ENCODE measurements at regions not wholly inside any gene's neighbourhood (a gene's known extent, or its start where the extent isn't known, plus 50 kb on each side); places are given as distances from the start of the nearest gene placed in this dataset.

GRCh38 chr17:62884781-62885180 lies 76.7 kb upstream of the MARCHF10 start:
- H4K20me1 ChIP-seq (ENCODE audit: insufficient read depth, low read length) = no peaks in the 10 kb centered on the region
- no peaks in the 10 kb centered on the region for H3K4me1 ChIP-seq (ENCODE audit: insufficient read depth, low read length, poor library complexity, severe bottlenecking)
- intact Hi-C loops (cut with micrococcal nuclease; ENCODE audit: unreplicated experiment) = no loop called here
- DNase-seq (ENCODE audit: low spot score) = no peak
- POLR2A ChIA-PET = no interaction called here
- H3K9me2 ChIP-seq (ENCODE audit: insufficient read depth, low read length) = no peaks in the 10 kb centered on the region
- no peak overlapping the region for H2AFZ ChIP-seq (ENCODE audit: low read length)
- no peak overlapping the region for H3K4me3 ChIP-seq (ENCODE audit: low read depth, low read length, poor library complexity, severe bottlenecking)
- H3K27ac ChIP-seq (ENCODE audit: low read depth, low read length, poor library complexity, severe bottlenecking) = no peak overlapping the region
- no peaks in the 10 kb centered on the region for H3K79me2 ChIP-seq (ENCODE audit: insufficient read depth, low read depth, low read length)
- no peak for TF ChIP-seq EZH2phosphoT487 (IDR thresholded peaks at IDR 0.05; ENCODE audit: borderline replicate concordance, low read depth, low read length)
- no peak for TF ChIP-seq CTCF (conservative IDR thresholded peaks at IDR 0.05; ENCODE audit: low read length)
- CTCF ChIA-PET (ENCODE audit: unreplicated experiment) = no interaction called here
- H3K36me3 ChIP-seq (ENCODE audit: insufficient read depth, low read length) = no peaks in the 10 kb centered on the region
- BruUV-seq (replicated peaks) = no TSS peak
- no peaks in the 10 kb centered on the region for H3K9me3 ChIP-seq (ENCODE audit: low read length)
- no peak overlapping the region for H3K4me2 ChIP-seq (ENCODE audit: low read length)

GRCh38 chr17:62882878-62883277 lies 74.8 kb upstream of the MARCHF10 start:
- intact Hi-C loops (cut with micrococcal nuclease; ENCODE audit: unreplicated experiment) = no loop called here
- Histone ChIP-seq H3K4me3 (ENCODE audit: low read depth, low read length, poor library complexity, severe bottlenecking) (no peak overlapping the region), H3K27ac (ENCODE audit: low read depth, low read length, poor library complexity, severe bottlenecking) (no peak overlapping the region), H2AFZ (ENCODE audit: low read length) (no peak overlapping the region), H3K36me3 (ENCODE audit: insufficient read depth, low read length) (no peaks in the 10 kb centered on the region), H4K20me1 (ENCODE audit: insufficient read depth, low read length) (no peaks in the 10 kb centered on the region), H3K4me1 (ENCODE audit: insufficient read depth, low read length, poor library complexity, severe bottlenecking) (no peaks in the 10 kb centered on the region), H3K9me3 (ENCODE audit: low read length) (no peaks in the 10 kb centered on the region), H3K4me2 (ENCODE audit: low read length) (no peak overlapping the region), H3K9me2 (ENCODE audit: insufficient read depth, low read length) (no peaks in the 10 kb centered on the region), H3K79me2 (ENCODE audit: insufficient read depth, low read depth, low read length) (no peaks in the 10 kb centered on the region)
- POLR2A ChIA-PET = interaction anchor here (0.6 kb wide), 1 partner anchor 562 kb away, joined by 3 read pairs; no protein-coding TSS in a partner anchor
- BruUV-seq (replicated peaks) = no TSS peak
- no peak for DNase-seq (ENCODE audit: low spot score)
- CTCF ChIA-PET (ENCODE audit: unreplicated experiment) = no interaction called here
- no peak for TF ChIP-seq EZH2phosphoT487 (IDR thresholded peaks at IDR 0.05; ENCODE audit: borderline replicate concordance, low read depth, low read length)

DNA sequence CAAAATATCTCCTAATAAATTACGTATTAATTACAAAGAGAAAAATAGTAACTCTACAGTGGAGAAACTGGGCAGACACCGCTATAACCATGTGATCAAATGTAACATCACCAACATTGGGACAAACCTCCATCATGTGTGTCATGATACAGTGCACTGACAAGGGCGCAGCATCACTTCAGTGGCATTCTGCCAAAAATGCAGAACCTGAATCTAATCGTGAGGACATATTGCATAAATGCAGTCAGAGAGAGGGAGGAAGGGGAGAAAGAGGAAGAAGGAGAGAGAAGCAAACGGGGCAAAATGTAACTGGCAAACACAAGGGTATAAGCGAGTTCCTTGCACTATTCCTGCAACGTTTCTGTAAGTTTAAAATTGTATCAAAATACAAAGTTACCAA lies 74.2 kb upstream of the MARCHF10 start:
- Histone ChIP-seq H3K4me1 (ENCODE audit: insufficient read depth, low read length, poor library complexity, severe bottlenecking) (no peaks in the 10 kb centered on the region), H3K9me2 (ENCODE audit: insufficient read depth, low read length) (no peaks in the 10 kb centered on the region), H3K9me3 (ENCODE audit: low read length) (no peaks in the 10 kb centered on the region), H2AFZ (ENCODE audit: low read length) (no peak overlapping the region), H3K27ac (ENCODE audit: low read depth, low read length, poor library complexity, severe bottlenecking) (no peak overlapping the region), H3K4me3 (ENCODE audit: low read depth, low read length, poor library complexity, severe bottlenecking) (no peak overlapping the region), H3K79me2 (ENCODE audit: insufficient read depth, low read depth, low read length) (no peaks in the 10 kb centered on the region), H3K4me2 (ENCODE audit: low read length) (no peak overlapping the region), H3K36me3 (ENCODE audit: insufficient read depth, low read length) (no peaks in the 10 kb centered on the region), H4K20me1 (ENCODE audit: insufficient read depth, low read length) (no peaks in the 10 kb centered on the region)
- intact Hi-C loops (cut with micrococcal nuclease; ENCODE audit: unreplicated experiment) = no loop called here
- TF ChIP-seq CTCF (conservative IDR thresholded peaks at IDR 0.05; ENCODE audit: low read length) = no peak
- no peak for TF ChIP-seq EZH2phosphoT487 (IDR thresholded peaks at IDR 0.05; ENCODE audit: borderline replicate concordance, low read depth, low read length)
- no TSS peak for BruUV-seq (replicated peaks)
- ChIA-PET CTCF (ENCODE audit: unreplicated experiment) (no interaction called here), POLR2A (no interaction called here)
- no peak for DNase-seq (ENCODE audit: low spot score)
